ENCODE measurements at regions not wholly inside any gene's neighbourhood (a gene's known extent, or its start where the extent isn't known, plus 50 kb on each side); places are given as distances from the start of the nearest gene placed in this dataset.

DNA sequence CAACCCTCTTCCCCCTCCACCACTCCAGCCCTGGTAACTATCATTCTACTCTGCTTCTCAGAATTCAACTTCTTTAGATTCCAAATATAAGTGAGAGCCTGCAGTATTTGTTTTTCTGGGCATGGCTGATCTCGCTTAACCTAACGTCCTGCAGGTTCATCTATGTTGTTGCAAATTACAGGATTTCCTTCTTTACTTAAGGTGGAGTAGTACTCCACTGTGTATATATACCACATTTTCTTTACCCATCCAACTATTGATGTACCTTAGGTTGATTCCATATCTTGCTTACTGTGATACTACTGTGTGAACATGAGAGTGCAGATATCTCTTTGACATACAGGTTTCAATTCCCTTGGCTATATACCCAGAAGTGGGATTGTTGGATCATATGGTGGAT lies 106.3 kb upstream of the ZNF366 start:
- DNase-seq = no peak

DNA sequence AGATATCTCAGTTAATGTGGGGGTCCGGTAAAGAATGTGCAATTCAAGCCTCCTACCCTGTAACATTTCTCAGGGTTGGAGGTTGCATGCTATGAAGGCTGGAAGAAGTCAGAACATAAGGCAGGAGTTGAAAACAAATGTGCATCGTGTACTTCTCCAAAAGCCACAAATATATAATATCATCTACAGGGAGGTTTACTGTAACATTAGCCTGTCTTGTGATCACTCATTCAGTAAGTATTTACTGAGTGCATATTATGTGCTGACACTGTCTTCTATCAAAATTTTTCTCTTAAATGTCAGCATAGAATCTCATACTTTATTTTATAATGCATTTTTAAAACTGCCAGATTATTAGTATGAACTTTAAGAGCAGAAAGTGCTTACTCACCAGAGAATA lies 105.6 kb upstream of the ZNF366 start:
- DNase-seq = no peak

DNA sequence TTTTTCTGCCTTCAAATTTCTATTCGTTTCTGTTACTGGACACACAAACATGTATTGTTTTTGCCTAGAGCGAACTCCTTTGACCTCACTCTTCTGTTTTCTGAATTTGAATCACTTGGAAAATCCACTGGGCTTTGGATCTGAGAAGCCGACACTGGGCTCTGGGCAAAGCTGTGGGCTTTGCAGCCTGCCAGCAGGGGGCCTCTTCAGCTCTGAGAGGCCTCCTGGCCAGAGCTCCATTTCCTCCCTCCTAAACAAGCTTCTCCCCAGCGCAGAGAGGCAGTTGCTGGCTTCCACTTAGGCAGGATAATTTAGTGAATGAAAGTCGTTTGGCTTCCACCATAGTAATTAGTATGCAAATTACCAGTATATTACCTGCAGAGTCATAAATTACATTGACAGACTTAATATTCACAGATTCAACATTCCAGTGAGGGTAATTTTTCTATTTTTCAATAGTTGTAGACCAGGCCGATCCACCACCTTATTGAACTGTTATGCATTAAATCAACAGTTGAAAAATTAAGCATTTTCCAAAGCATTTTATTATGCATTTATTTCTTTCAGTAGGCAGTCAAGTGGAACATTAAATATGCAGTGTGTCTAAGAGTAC lies 104.0 kb upstream of the ZNF366 start:
- peak; percentile 21 for DNase-seq

DNA sequence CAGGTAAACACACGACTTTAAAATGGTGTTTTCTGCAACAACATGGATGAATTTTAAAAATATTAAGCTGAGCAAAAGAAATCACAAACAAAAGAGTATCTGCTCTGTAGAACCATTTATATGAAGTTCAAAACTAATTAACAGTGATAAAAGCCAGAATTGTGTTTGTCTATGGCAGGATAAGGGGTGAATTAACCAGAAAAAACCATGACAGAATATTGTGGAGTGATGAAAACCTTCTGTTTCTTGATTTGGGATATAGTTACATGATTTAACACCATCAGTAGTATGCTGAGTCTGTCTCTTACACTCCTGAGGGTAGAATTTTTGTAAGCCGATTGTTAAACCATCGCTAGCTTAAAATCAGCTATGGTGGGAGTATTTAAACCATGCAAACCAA lies 101.7 kb upstream of the ZNF366 start:
- no peak for DNase-seq

GRCh38 chr5:72608297-72608696 lies 101.1 kb upstream of the ZNF366 start:
- no peak for DNase-seq

DNA sequence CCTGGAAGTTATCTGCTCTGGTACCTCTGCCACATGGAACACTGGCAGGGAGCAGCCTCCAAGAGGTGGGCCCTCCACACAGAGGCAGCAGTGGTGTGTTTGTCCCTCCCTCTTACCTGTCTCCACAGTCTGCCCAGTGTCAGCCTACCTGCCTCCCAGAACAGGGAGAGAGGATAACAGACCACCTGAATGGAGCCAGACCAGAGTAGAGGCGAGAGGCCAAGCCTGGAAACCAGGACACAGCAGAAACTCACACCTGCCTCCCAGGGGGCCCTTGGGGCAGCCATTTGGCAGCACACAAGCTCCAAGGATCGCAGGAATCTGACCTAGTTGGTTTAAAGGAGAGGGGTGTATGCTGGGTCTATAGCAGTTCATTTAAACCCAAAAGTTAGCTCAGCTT lies 100.2 kb upstream of the ZNF366 start:
- DNase-seq = no peak

DNA sequence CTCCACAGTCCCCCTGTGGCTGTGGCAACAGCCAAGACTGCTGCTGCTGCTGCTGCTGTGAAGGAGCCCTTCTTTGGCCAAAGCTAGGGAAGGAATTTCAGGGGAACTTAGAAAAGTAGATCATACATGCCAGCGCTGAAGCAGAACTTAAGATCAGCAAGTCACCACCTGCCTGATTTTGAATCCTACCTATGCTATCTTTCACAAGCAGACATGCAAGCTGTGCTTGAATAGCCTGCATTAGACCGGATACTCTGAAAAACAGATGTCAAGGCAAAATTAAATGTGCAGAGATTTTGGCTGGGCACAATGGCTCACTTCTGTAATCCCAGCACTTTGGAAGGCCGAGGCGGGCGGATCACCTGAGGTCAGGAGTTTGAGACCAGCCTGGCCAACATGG lies 99.3 kb upstream of the ZNF366 start:
- DNase-seq = peak; percentile 8

DNA sequence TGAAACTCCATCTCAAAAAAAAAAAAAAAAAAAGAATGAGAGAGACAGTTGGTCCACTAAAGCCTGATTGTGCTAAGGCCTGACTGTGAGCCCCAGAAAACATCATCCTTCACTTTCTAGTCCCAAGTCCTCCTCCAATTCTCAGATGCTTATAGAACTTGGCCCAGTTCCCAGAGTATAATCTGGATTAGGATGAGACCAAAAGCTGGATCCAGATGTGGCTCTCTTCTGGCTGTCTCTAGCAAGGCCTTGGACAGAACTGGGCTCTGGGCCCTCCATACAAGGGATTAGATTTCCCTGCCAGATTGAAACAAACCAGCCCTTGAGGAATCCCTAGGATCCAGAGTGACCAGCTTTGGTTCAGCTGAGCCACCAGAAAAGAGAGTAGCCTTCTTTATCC lies 98.4 kb upstream of the ZNF366 start:
- no peak for DNase-seq

GRCh38 chr5:72604798-72605154 lies 97.6 kb upstream of the ZNF366 start:
- no peak for DNase-seq

DNA sequence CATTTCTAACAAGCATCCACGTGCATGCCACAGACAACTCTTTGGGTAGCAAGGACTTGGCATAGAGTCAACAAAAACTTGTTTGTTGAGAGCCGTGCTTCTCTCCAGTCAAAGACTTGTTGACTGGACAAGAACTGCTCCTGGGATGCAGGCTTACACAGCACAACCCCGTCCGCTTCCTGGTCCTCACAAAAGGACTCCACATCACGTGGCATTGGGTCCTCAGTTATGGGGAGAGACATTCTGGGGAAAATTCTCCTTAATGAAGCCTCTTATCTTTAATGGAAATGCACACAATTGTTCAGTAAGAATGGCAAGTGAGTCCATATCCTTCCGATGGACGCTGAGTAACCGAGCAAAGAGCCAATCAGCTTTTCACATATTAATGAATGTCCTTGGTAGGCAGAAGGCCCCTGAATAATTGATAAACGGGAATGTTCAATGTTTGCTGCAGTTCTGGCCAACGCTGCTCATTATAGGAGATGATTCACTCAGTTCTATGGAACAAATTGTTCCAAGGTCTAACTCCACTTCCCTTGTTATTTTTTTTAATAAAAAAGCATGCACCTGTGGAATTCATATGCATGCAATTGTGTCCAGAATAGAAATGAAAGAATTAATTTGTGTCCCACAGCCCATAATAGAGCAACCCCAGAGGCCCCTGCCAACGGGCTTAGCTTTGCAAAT lies 97.0 kb upstream of the ZNF366 start:
- DNase-seq = no peak

DNA sequence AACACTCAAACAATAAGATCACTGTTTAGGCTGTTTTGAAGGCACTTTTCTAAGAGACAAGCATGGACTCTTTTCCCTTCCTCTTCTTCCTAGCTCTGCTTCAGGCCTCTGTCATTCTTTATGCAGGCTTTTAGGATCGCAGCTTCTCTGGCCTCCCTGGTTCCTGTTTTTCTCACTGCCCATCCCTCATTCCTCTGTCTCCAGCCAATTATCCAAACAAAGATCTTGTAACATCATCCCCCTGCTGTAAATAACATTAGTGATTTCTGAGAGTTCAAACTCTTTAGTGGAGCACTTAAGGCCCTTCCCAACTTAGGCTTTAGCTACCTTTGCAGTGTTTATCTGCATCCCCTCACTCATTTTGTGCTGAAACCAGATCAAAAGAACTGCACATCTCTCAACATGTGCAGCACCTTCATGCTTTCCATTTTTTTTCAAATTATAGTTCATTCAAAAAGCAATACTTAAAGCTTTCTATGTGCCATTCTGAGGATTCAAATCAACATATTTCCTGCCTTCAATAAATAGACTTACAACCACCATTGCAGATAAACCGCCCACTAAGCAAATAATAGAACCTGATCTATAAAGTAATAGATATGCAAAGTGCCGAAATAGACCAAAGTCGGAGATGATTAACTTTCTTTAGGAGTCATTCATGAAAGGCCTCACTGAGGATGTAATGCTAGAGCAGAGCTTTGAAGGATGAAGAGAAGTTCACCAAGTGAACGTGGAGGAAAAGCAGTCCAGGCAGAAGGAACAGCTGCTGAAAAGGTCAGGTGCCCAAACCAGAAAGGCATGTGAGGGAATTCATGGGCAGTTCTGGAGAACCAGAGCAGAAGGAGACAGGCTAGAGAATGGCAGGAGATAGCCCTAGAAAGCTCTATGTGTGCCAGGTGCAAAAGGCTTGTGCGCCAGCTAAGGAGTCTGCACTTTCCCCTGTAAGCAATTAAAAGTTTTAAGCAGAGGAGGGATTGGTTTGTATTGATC lies 95.8 kb upstream of the ZNF366 start:
- DNase-seq = no peak

DNA sequence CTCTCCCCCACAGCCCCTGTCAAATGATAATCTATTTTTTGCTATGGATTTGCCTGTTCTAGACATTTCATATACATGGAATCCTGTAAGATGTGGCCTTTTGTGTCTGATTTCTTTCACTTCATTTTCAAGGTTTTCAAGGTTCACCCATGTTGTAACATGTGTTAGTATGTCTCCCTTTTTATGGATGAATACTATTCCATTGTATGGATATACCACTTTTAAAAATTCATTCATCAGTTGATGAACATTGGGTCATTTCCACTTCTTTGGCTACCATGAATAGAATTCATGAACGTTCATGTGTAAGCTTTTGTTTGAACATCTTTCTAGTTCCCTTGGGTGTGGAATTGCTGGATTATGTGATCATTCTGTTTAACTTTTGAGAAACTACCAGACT lies 94.7 kb upstream of the ZNF366 start:
- no peak for DNase-seq

GRCh38 chr5:72600391-72600981 lies 93.3 kb upstream of the ZNF366 start:
- DNase-seq = no peak

DNA sequence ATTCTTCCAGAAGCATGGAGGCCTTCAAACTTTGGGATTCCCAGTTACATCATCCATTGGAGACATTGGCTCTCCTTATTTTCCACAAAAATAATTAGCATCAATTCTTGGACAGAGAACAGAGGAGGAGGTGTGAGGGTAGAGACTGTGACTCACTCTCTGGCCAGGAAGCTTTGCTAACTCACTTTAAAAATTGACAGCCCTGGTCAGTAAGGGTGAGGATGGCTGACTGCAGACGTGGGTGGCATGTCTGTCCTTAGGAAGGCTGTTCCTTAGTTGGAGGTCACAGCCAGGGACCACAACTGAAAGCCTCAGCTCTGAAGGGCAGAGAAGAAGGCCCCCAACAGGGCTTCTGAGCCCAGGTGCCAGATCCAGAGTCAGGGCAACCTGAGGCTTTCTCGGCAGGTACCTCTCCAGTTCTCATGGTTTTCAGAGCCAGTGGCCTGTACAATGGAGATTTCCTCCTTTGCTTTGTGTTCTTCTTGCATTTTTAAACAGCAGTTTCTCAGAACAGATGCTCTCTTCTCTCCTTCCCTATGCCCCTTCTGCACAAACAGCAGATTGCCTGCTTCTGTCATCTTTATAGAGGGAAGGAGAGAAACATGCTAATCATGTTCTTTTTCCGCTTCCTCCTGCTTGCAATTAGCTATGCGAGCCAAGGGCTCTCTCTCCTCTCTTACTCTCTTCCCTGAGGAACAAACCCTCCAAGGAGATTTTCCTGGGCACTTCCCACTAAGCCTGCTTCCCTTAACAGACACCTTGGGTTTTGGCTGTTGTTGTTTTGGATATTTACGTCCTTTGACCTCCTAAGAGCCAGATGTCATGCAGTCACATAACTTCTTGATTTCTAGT lies 92.5 kb upstream of the ZNF366 start:
- peak; percentile 29 for DNase-seq

- DNase-seq = no peak
Observed at GRCh38 chr5:72599065-72599433, 91.8 kb upstream of the ZNF366 start.

DNA sequence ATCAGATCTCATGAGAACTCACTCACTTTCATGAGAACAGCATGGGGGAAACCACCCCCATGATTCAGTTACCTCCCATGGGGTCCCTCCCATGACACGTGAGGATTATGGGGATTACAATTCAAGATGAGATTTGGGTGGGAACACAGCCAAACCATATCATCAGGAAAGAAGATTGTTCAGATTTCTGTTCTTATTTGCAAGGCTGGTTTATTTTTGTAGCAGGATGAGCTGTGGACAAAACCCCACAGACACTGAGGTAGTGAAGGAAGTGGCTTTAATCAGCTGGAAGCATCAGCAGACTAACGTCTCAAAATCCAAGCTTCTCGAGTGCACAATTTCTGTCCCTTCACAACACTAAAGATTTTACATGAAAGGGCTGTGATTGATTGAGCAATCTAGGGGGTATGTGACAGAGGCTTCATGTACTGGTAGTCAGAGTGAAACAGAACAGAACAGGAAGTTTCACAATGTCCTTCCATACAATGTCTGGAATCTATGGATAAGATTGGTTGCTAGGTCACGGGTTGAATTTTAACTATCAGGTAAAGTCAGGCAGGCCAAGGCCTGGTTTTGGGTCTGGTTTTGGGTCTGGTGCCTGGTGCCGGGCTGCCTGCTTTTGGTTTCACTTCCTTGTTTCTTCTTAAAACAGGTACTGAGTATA lies 91.3 kb upstream of the ZNF366 start:
- DNase-seq = no peak

GRCh38 chr5:72597456-72597948 lies 90.3 kb upstream of the ZNF366 start:
- no peak for DNase-seq

DNA sequence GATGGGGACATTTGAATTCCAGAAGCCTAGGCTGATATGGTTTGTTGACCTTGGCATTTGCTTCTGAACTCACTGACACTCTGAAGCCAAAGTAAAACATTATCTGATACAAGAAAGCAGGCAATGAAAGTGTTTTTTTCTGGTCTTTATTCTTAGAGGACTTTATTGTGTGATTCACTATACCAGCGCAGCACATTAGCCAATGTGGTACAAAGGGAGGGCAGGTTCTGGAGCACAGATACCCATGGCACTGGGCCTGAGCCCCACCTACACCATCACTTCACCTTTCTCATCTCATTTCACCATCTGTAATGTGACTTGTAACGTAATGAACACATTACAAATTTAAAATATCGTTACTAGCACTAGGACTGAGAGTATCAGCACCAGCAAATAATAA lies 89.7 kb upstream of the ZNF366 start:
- DNase-seq = no peak

DNA sequence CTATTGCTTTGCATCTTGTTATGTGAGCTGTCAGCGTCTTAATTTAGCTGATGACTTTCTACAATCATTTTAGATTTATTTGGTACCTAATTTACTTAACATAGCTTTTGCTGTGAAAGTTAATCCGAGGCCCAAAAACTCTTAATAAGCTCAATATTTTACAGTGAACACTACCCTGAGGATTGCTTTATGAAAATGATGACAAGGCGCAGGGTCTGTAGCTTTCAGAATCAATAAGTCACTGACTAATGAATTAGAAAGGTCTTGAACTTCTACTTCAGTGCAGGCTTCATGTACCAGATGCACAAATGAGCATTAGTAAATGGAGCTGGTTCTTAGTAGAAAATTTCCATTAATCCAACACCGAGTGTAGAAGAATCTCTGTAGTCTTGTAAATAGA lies 81.4 kb upstream of the ZNF366 start:
- DNase-seq = no peak

DNA sequence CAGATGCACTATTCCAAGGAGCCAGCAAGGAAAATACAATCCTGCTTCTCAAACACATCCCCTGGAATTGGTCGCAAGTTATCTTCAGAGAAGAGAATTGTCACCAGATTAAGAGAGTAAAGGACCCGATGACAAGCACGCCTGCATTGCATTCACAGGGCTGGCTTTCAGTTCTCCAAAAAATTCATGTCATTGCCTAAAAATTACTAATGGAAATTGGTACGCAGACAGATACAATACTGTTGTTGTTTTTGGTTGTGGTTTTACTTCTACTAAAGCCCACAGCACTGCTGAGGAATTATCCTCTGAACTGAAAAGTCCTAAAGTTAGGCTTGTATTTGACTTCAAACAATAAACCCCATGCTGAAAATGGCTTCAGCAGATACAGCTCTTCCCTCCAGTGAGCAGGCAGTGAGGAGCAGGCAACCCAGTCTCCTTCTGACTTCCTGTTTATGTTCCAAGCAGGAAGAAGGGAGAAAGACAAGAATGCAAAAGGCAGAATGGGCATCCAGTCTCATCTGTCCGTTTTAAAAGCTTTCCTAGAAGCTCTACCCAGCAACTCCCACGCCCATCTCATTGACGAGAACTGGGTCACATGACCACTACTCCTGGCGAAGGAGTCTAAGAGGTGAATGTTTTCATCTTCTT lies 80.6 kb upstream of the ZNF366 start:
- no peak for DNase-seq

DNA sequence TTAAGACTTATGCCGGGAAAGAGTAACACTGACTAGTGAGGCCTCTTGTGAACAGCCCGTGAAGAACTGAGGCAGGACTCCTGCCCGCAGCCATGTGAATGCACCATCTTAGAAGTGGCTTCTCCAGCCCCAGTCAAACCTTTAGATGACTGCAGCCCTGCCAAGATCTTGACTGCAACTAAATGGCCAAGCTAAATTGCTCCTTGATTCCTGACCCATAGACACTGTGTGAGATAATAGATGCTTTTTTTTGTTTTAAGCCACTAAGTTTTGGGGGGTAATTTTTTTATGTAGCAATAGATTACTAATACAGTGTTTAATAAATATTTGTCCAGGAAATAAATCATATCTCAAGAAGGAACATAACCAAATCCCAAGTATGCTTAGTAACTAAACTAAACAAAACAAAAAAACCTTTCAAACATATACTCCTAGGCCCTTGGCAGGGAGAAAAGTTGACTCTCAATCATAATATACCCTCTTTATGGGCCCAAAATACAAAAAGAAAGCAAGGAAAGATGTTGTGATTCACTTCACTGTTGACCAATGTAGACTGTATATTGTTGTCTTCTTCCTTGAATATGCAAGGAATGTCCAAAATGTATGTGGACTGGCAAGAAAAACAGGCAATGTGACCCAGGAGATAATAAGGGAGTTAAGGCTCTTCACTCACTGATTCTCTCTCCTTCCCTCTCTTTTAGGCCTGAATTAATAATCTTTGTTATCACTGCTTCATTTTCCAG lies 79.7 kb upstream of the ZNF366 start:
- DNase-seq = no peak

Data from NCI-H2171 treated with DMSO at 0.1 percent for 48 hours (cell line).